HG02798 (cell line): ENCODE measurements at regions not wholly inside any gene's neighbourhood (a gene's known extent, or its start where the extent isn't known, plus 50 kb on each side); places are given as distances from the start of the nearest gene placed in this dataset.

Experiments
- ATAC-seq: cut with Tn5 transposase; IDR thresholded peaks from one replicate; pipeline ENCODE4 v1.9.1; 2021; ENCODE audit warnings: mild to moderate bottlenecking; ENCODE audit not compliant: unreplicated experiment, poor library complexity

- ATAC-seq, result no peak
These were observed 87.2 kb upstream of the STXBP5 start for GRCh38 chr6:147117011-147117410.

- no peak for ATAC-seq
These were observed 86.6 kb upstream of the STXBP5 start for GRCh38 chr6:147117580-147117979.

GRCh38 chr6:147119310-147119709, 84.9 kb upstream of the STXBP5 start:
- ATAC-seq, result no peak

- no peak for ATAC-seq
These were observed 81.4 kb upstream of the STXBP5 start for GRCh38 chr6:147122823-147123222.

- no peak for ATAC-seq
These were observed 77.6 kb upstream of the STXBP5 start for GRCh38 chr6:147126618-147127022.

- ATAC-seq, result no peak
These were observed 76.6 kb upstream of the STXBP5 start for GRCh38 chr6:147127587-147127986.

GRCh38 chr6:147128056-147128455, 76.2 kb upstream of the STXBP5 start:
- no peak for ATAC-seq

GRCh38 chr6:147131532-147132128, 72.6 kb upstream of the STXBP5 start:
- ATAC-seq, result no peak

- no peak for ATAC-seq
These were observed 71.3 kb upstream of the STXBP5 start for GRCh38 chr6:147132889-147133288.

GRCh38 chr6:147133669-147134068, 70.5 kb upstream of the STXBP5 start:
- no peak for ATAC-seq

GRCh38 chr6:147135211-147135681, 69.0 kb upstream of the STXBP5 start:
- no peak for ATAC-seq

GRCh38 chr6:147136057-147136456, 68.2 kb upstream of the STXBP5 start:
- ATAC-seq, result no peak

- ATAC-seq, result no peak
These were observed 66.2 kb upstream of the STXBP5 start for GRCh38 chr6:147137986-147138385.

GRCh38 chr6:147138835-147139234, 65.4 kb upstream of the STXBP5 start:
- ATAC-seq, result no peak

- ATAC-seq, result no peak
These were observed 62.4 kb upstream of the STXBP5 start for GRCh38 chr6:147141711-147142308.

- ATAC-seq, result no peak
These were observed 61.5 kb upstream of the STXBP5 start for GRCh38 chr6:147142684-147143245.

GRCh38 chr6:147149092-147149491, 55.1 kb upstream of the STXBP5 start:
- no peak for ATAC-seq

- ATAC-seq, result no peak
These were observed 54.4 kb upstream of the STXBP5 start for GRCh38 chr6:147149826-147150225.

GRCh38 chr6:147150293-147150692, 53.9 kb upstream of the STXBP5 start:
- ATAC-seq, result no peak
